SK-N-SH treated with all-trans-retinoic acid at 6 μM for 48 hours (cell line): ENCODE measurements at regions not wholly inside any gene's neighbourhood (a gene's known extent, or its start where the extent isn't known, plus 50 kb on each side); places are given as distances from the start of the nearest gene placed in this dataset.

Experiments
- ATAC-seq: fragments of 200-7000 bp; cut with Tn5 transposase; 3 replicates; pipeline ENCODE4 v1.9.1; 2020; ENCODE audit warnings: mild to moderate bottlenecking, moderate library complexity
- ARNTL ChIP-seq: fragments of 450-650 bp; formaldehyde crosslinking; IDR thresholded peaks from 2 replicates; pipeline ENCODE4 v1.5.0; 2020; ENCODE audit warnings: low read depth, mild to moderate bottlenecking, moderate library complexity, borderline replicate concordance
- BACH2 ChIP-seq: fragments of 250-450 bp; sonication (Bioruptor Pico); IDR thresholded peaks from 2 replicates; pipeline ENCODE4 v1.9.0; 2021; ENCODE audit warnings: mild to moderate bottlenecking, borderline replicate concordance
- CREB5 ChIP-seq: fragments of 250-450 bp; sonication (Bioruptor Pico); IDR thresholded peaks from 2 replicates; pipeline ENCODE4 v1.5.1; 2020; ENCODE audit warnings: low read depth, mild to moderate bottlenecking, moderate library complexity
- CSDC2 ChIP-seq: fragments of 250-450 bp; sonication (Bioruptor Pico); IDR thresholded peaks from 2 replicates; pipeline ENCODE4 v1.5.0; 2020; ENCODE audit warnings: mild to moderate bottlenecking, moderate library complexity
- CSRNP3 ChIP-seq: fragments of 250-450 bp; sonication (Bioruptor Pico); IDR thresholded peaks from 2 replicates; pipeline ENCODE4 v1.5.1; 2021; ENCODE audit warnings: mild to moderate bottlenecking, moderate library complexity
- ESRRG ChIP-seq: fragments of 250-450 bp; sonication (Bioruptor Pico); IDR thresholded peaks from 2 replicates; pipeline ENCODE4 v1.6.1; 2021; ENCODE audit warnings: mild to moderate bottlenecking
- GLIS3 ChIP-seq: fragments of 250-450 bp; sonication (Bioruptor Pico); IDR thresholded peaks from 2 replicates; pipeline ENCODE4 v1.5.0; 2020; ENCODE audit warnings: mild to moderate bottlenecking, moderate library complexity
- ISL1 ChIP-seq: fragments of 250-450 bp; sonication (Bioruptor Pico); IDR thresholded peaks from 2 replicates; pipeline ENCODE4 v2.1.2; 2022; ENCODE audit warnings: mild to moderate bottlenecking, moderate library complexity
- OSR1 ChIP-seq: fragments of 250-450 bp; sonication (Bioruptor Pico); IDR thresholded peaks from 2 replicates; pipeline ENCODE4 v1.8.0; 2022; ENCODE audit warnings: moderate library complexity, mild to moderate bottlenecking, inconsistent platforms
- PATZ1 ChIP-seq: fragments of 250-450 bp; sonication (Bioruptor Pico); IDR thresholded peaks from 2 replicates; pipeline ENCODE4 v1.8.0; 2020; ENCODE audit warnings: mild to moderate bottlenecking, moderate library complexity, borderline replicate concordance
- POU6F1 ChIP-seq: fragments of 250-450 bp; sonication (Bioruptor Pico); IDR thresholded peaks from 2 replicates; pipeline ENCODE4 v1.8.0; 2021; ENCODE audit warnings: low read depth, mild to moderate bottlenecking, moderate library complexity, borderline replicate concordance
- PPARA ChIP-seq: fragments of 250-450 bp; sonication (Bioruptor Pico); IDR thresholded peaks from 2 replicates; pipeline ENCODE4 v1.5.0; 2020; ENCODE audit warnings: mild to moderate bottlenecking, borderline replicate concordance
- RARB ChIP-seq: fragments of 250-450 bp; sonication (Bioruptor Pico); IDR thresholded peaks from 2 replicates; pipeline ENCODE4 v1.8.0; 2021; ENCODE audit warnings: mild to moderate bottlenecking, moderate library complexity
- SNAI2 ChIP-seq: fragments of 250-450 bp; sonication (Bioruptor Pico); IDR thresholded peaks from 2 replicates; pipeline ENCODE4 v1.5.0; 2020; ENCODE audit warnings: mild to moderate bottlenecking, moderate library complexity
- TCF4 ChIP-seq: fragments of 250-450 bp; sonication (Bioruptor Pico); IDR thresholded peaks from 2 replicates; pipeline ENCODE4 v1.8.0; 2021; ENCODE audit warnings: mild to moderate bottlenecking, moderate library complexity, borderline replicate concordance
- TOX ChIP-seq: fragments of 250-450 bp; sonication (Bioruptor Pico); IDR thresholded peaks from 2 replicates; pipeline ENCODE4 v1.8.0; 2021; ENCODE audit warnings: mild to moderate bottlenecking, moderate library complexity, borderline replicate concordance
- TSHZ2 ChIP-seq: fragments of 250-450 bp; sonication (Bioruptor Pico); IDR thresholded peaks from 2 replicates; pipeline ENCODE4 v1.5.0; 2020; ENCODE audit warnings: mild to moderate bottlenecking, moderate library complexity
- ZC3H10 ChIP-seq: fragments of 250-450 bp; sonication (Bioruptor Pico); IDR thresholded peaks from 2 replicates; pipeline ENCODE4 v1.5.1; 2021; ENCODE audit warnings: mild to moderate bottlenecking, moderate library complexity
- ZFP3 ChIP-seq: fragments of 250-450 bp; sonication (Bioruptor Pico); IDR thresholded peaks from 2 replicates; pipeline ENCODE4 v1.5.0; 2020; ENCODE audit warnings: mild to moderate bottlenecking, moderate library complexity
- ZFP30 ChIP-seq: fragments of 450-650 bp; formaldehyde crosslinking; IDR thresholded peaks from 2 replicates; pipeline ENCODE4 v1.5.0; 2022; ENCODE audit warnings: mild to moderate bottlenecking, moderate library complexity
- ZNF565 ChIP-seq: fragments of 450-650 bp; formaldehyde crosslinking; conservative IDR thresholded peaks from 2 replicates; pipeline ENCODE4 v1.5.0; 2020; ENCODE audit warnings: low read depth, mild to moderate bottlenecking, moderate library complexity
- ZNF70 ChIP-seq: fragments of 450-650 bp; formaldehyde crosslinking; IDR thresholded peaks from 2 replicates; pipeline ENCODE4 v1.5.0; 2020; ENCODE audit warnings: mild to moderate bottlenecking, moderate library complexity
- ZNF8 ChIP-seq: fragments of 450-650 bp; formaldehyde crosslinking; IDR thresholded peaks from 2 replicates; pipeline ENCODE4 v1.5.0; 2020; ENCODE audit warnings: mild to moderate bottlenecking, moderate library complexity

GRCh38 chr2:106579750-106580197, 92.6 kb downstream of the CD8B2 start:
- ATAC-seq: no peak
- no peak for TF ChIP-seq TOX
- no peak for TF ChIP-seq ESRRG (CRISPR knock-in tag)
- no peak for TF ChIP-seq RARB (CRISPR knock-in tag)
- TF ChIP-seq ARNTL: no peak
- peak; percentile 79; the same call in 1 of the 2 replicates for TF ChIP-seq TCF4 (CRISPR knock-in tag)

- TF ChIP-seq PPARA (CRISPR knock-in tag): no peak
- no peak for TF ChIP-seq ARNTL
- ATAC-seq: no peak
Measured at GRCh38 chr2:106580241-106580640, 93.1 kb downstream of the CD8B2 start.

- ATAC-seq: no peak
- TF ChIP-seq GLIS3: no peak
- no peak for TF ChIP-seq CSRNP3 (CRISPR knock-in tag)
- no peak for TF ChIP-seq POU6F1 (CRISPR knock-in tag)
- no peak for TF ChIP-seq ISL1 (CRISPR knock-in tag)
- no peak for TF ChIP-seq PPARA (CRISPR knock-in tag)
- TF ChIP-seq PATZ1 (CRISPR knock-in tag): no peak
- TF ChIP-seq ARNTL: no peak
- TF ChIP-seq RARB (CRISPR knock-in tag): no peak
- TF ChIP-seq CREB5 (CRISPR knock-in tag): no peak
- no peak for TF ChIP-seq BACH2
- no peak for TF ChIP-seq ZC3H10 (CRISPR knock-in tag)
- TF ChIP-seq ZNF8 (CRISPR knock-in tag): no peak
- no peak for TF ChIP-seq ZFP30 (CRISPR knock-in tag)
- TF ChIP-seq TSHZ2 (CRISPR knock-in tag): no peak
- TF ChIP-seq ZNF565: no peak
- TF ChIP-seq ZFP3 (CRISPR knock-in tag): no peak
- no peak for TF ChIP-seq ESRRG (CRISPR knock-in tag)
- no peak for TF ChIP-seq TCF4 (CRISPR knock-in tag)
- TF ChIP-seq TOX: no peak
Measured at GRCh38 chr2:106581328-106581727, 94.2 kb downstream of the CD8B2 start.

GRCh38 chr2:106581755-106582147, 94.6 kb downstream of the CD8B2 start:
- ATAC-seq: no peak
- TF ChIP-seq PPARA (CRISPR knock-in tag) (no peak), SNAI2 (no peak), CSDC2 (no peak), ARNTL (no peak), ZNF70 (no peak), TCF4 (CRISPR knock-in tag) (no peak), RARB (CRISPR knock-in tag) (no peak), OSR1 (CRISPR knock-in tag) (no peak), CREB5 (CRISPR knock-in tag) (no peak), ZNF565 (no peak), PATZ1 (CRISPR knock-in tag) (no peak), CSRNP3 (CRISPR knock-in tag) (no peak), ZNF8 (CRISPR knock-in tag) (no peak)
